CD1c-positive myeloid dendritic cell (primary cell): ENCODE measurements at regions not wholly inside any gene's neighbourhood (a gene's known extent, or its start where the extent isn't known, plus 50 kb on each side); places are given as distances from the start of the nearest gene placed in this dataset.
A peak's percentile ranks its signal among the peaks of the same experiment; 100 is the strongest.

ENCODE experiments used
- DNase-seq: peaks from one replicate; pipeline ENCODE4 v3.0.0-alpha.2; 2016; ENCODE audit errors: extremely low spot score

DNA sequence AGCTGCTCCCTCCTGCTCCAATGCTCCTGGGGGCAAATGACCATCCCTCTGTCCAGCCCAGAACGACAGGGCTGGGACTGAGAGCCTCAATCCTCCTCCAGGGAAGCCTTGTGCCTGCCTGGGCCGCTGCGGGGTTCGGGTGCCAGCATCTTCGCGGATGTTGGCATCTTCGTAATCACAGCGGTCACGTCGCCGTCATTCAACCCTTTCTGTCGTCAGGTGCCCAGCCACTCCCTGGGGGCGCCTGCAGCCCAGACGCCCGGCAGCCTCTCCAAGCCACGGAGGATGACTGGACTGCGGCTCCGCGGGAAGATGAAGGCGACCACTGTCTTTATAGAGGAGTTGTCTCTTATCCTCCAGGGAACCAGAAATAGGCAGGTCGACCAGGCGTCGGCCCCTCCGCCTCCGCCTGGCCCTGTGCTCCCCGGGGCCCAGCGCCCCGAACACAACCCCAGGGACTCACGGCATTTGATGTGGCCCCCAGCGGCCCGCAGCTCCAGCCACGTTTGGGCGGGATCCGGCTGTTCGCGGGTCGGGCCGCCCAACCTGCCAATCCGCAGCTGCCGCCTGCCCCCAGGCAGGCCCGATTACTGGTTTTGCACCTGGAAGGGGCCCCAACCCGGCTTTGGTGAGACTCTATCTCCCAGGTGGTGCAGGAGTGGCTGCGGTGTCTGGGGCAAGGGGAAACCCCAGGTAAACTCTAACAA, 113.9 kb downstream of the THNSL2 start:
- DNase-seq, result no peak

DNA sequence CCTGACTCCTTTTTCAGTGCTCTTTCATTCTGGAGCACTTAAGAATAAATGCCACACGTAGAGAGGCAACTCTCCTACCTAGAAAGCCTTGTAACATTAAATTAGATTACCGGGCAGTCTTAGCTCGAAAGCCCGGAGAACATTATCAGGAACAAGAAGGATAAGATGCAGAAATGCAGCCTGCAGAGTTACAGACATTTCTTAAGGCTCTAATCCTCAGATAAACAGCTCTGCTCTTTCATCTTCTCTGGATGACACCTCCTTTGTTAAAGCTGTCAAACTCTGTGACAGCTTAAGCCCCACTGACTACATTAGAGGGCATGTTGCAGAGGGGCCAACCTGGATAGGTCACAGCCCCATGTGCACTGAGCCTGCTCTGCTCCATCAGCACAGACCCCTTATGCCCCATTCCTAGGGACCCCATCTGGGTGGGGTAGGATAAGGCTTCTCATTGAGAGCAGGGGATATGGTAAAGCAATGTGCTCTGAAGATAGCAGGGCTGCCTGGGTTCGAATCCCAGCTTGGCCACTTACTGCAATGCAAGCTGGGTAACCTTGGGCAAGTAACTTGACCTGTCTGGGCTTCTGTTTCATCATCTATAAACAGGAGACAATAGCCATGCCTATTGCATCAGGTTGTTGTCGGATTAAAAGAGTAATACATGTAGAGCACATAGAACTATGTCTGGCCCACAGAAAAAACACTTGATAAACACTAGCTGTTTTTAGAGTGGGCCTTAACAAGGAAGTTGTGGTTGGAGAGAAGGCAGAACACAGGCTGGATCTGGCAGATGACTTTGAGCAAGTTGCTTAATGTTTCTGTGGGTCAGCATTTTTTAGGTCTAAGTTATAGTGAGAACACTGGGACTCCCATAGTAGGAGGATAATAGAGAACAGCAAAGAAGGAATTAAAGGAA, 111.4 kb downstream of the THNSL2 start:
- DNase-seq, result peak; percentile 75

DNA sequence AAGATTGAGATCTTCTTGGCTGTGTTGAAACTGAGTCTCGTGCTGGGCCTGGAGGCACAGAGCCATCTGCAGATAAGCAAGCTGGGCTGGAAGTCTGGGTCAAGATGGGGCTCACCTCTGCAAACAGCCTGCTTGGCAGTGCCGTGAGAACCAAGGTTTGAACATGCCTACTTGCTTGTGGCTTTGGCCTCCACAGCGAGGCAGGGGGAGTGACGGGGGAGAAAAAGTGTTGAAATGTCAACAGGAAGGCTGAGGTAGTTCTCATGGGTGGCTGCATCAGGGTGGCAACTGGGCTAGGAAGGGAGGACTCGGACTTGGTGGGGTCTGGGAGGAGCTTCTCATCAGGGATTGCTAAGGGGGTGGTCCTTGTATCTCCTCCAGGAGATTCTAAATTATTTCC, 99.7 kb downstream of the THNSL2 start:
- no peak for DNase-seq

DNA sequence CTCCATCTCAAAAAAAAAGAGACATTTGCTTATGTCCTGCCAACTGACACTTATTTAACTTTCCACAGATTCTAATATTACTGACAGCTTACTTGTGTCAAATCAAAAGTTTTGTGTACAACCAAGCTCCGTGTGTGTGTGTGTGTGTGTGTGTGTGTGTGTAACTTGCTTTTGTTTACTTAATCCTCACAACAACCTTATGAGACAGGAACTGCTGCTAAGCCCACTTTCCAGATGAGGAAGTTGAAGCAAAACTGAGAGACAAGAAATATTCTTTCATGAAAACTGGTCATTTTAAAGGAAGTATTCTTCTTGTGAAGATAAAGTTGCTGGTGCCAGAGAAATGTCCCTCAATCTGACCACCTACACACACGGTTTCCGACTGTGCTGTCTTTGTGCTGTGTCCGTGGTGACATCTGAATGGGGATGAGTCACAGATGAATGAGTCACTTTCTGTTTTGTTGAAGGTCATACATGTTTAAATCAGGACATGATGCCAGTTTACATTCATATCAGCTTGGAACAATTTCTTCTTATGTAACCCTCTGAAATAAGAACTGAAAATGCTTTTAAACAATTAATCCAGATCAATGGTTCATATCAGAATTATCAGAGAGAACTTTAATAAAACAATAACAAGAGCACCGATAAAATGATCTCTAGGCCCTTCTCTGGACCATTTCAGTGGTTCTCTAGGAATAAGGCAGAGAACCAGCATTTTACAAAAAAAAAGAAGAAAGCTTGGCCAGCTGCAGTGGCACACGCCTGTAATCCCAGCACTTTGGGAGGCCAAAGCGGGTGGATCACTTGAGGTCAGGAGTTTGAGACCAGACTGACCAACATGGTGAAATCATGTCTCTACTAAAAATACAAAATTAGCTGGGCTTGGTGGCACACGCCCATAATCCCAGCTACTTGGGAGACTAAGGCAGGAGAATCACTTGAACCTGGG, 95.5 kb downstream of the THNSL2 start:
- peak; percentile 93 for DNase-seq

DNA sequence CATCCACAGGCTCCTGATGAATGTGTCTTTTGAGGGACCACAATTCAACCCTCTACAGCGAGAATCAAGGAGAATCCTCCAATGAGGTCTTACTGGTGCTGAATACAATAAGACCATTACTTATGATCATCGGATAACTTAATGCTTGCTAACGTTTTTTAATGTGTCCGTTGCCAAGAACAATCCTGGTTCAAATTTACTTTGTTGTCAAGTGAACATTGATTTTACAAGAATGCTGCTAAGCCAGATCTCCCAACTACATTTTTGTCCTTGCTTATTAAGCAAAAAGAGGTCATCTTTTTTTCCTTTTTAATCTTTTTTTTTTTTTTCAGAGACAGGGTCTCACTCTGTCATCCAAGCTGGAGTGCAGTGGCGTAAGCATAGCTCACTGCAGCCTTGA, 93.7 kb downstream of the THNSL2 start:
- DNase-seq, result no peak

DNA sequence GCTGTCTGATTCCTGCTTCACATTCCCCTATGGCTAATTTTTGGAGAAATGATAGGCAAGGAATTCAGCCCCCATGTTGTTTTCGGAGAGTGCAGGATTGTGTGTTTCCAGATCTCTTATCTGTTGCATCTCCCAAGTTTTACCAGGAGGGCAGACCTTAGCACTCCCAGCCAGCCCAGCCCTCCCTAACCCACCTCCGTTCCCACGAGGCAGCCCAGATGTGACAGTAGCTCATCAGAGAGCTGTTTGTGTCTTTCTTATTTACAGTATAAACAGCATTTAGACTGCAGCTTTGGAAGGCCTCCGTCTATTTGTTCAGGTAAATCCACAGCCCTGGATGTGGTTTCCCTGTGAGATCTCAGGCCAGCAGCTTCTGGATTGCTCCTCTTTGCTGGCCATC, 91.6 kb downstream of the THNSL2 start:
- no peak for DNase-seq

DNA sequence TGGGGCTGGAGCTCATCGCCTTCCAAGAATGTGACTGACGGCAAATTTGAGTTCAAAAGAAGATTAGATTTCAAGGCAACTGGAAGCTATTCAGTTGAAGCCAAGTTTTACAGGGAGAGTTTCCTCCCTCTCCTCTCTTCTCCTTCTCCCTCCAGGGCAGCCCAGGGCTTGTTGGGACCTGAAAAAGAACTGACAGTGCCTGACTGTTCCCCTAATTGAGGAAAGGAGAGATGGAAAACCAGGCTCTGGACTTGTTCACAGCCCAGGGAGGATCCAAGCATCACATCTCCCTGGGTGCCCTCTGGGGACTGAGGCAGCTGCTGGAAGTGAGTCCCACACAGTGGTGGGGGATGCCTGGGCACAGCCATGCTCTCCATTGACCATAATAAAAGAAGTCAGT, 88.1 kb downstream of the THNSL2 start:
- no peak for DNase-seq

DNA sequence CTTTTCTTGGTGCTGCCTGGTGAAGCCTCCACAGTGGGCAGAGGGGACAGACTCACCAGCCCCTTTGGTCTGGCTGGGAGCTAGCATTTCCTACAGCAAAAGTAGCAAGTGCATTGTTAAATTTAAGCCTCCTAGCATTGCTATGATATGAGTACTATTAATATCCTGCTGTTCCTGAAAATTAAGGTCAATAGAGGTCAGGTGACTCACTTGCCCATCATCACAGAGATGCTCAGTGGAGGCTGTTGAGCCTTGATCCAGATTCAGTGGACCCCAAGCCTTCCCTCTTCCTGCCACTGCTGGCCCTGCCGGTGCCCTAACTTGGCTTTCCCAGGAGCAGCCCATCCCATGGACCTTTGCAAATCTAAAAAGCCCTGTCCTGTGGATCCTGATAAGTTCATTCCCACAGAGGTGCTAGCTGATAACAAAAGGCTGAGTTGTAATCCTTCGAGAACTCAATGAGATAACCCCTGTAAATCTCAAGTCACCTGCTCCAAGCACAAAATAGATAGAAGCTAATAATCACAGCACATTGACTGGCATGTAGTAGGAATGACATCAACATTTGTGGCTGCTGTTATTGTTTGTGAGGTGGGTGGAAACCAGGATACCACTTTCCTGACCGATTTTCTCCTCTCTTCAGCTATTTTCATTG, 84.4 kb downstream of the THNSL2 start:
- DNase-seq, result no peak

DNA sequence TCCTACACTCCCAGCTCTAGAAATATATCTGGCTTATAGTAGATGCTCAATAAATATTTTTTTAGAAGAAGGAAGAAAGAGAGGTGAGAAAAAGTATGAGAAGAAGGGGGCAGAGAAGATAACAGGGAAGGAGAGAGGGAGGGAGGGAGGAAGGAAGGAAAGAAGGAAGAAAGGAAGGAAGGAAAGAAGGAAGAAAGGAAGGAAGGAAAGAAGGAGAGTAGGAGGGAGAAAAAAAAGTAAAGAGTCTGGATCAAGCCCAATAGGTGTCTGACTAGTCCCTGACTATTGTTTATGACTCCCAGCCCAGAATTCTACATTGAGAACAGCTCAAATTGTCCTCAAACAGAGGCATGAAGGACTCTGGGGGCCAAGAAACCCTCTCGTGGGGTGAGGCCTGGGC, 83.9 kb downstream of the THNSL2 start:
- DNase-seq, result no peak

DNA sequence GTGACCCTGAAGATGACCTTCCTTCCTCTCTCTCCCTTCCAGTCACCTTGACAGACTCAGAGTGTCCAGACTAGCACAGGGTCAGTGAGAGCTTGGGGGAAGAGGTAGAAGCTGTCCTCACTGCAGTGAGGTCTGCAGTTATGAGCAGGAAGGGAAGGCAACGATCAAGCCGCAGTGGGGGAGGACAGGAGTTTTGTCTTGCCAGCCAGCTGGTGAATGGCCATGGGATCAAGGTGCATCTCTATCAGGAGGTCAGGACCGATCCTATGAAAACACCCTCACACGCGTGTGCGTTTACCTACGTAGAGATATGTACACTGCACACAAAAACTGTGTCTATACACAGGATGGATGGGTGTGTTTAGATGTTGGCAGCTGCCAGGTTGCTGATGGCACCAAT, 83.2 kb downstream of the THNSL2 start:
- no peak for DNase-seq

DNA sequence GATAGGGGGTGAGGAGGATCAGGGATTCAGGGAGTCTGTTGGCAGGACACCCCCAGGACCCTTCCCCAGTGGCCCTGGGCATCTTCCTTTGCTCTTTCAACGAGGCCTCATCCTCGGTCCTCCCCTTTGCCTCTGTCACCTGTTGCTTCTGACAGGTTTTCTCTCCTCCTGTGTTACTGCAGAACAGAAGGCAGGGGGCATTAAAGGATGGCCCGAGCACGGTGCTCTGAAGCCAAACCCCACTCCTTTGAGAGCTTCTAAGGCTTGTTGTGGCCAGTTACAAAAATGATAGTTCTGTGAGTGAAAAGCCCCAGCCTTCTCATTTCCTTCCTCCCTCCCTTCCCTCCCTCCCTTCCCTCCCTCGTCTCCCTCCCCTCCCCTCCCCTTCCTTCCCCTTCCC, 82.5 kb downstream of the THNSL2 start:
- no peak for DNase-seq

DNA sequence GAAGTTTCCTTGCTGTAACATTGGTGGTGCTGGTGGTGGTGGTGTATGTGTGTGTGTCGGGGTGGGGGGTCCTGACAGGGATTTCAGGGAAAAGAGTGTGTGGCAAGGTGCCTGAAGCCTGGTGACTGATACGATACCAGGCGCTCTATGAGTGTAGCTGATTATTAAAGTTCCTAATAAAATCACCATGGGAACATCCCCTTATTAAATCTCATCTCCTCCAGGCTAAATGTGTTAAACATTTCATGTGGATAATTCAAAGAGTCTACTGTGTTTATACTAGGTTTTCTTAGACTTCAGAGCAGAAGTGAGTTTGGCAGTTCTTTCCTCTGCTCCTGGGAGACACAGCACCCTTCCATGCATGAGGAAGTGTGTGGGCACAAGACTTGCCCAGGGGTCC, 82.0 kb downstream of the THNSL2 start:
- no peak for DNase-seq

DNA sequence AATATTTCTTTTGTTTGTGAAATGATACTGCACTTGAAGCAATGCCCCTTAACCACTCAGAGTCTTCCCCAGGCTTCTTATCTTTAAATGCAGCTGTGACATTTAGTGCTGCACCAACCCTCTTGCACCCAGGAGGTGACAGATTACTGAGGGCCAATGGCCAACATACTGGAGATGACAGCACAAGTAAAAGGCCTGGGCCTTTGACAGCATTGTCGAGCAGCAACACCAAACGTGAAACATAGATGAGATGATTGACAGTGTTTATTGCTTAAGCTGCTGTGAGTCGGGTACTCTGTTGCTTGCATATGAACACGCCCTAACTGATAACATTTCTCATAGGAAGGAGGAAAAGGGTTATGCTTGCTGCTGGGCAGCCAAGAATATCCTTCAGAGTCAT, 80.3 kb downstream of the THNSL2 start:
- no peak for DNase-seq

DNA sequence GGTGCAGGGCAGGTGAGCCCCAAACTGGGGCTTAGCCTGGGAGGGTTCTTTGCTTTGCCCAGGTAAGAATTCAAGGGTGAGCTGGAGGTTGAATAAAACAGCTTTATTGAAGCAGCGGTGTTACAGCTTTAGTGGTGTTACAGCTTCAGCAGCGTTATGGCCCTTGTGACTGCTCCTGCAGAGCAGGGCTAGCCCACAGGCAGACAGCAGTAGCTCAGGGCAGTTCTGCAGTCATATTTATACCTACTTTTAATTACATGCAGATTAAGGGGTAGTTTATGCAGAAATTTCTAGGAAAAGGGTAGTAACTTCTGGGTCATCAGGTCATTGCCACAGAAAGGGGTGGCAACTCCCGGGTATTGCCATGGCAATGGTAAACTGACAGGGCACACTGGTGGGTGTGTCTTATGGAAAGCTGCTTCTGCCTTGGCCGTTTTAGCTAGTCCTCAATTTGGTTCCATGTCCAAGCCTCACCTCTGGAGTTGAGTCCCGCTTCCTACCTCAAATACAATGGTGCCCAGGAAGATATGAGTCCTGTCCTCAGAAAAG, 78.2 kb downstream of the THNSL2 start:
- peak; percentile 44 for DNase-seq

DNA sequence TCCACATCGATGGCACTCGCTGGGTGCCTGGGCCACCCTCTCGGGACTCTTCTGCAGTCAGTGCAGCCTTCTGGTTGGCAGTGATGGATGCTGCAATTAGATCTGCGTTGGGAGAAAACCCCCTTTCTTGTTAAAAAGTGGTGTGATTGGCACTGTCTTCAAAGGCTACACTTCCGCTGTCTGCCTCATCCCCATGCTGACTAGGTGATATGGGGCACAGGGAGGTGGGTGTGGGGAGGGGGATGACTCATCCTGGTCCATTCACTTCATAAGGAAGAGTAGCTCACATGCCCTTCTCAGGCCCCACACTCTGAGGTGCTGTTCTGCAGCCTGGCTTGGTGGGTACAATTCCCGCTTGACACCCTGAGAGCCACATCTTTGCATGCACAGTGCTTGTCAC, 77.4 kb downstream of the THNSL2 start:
- DNase-seq, result no peak

DNA sequence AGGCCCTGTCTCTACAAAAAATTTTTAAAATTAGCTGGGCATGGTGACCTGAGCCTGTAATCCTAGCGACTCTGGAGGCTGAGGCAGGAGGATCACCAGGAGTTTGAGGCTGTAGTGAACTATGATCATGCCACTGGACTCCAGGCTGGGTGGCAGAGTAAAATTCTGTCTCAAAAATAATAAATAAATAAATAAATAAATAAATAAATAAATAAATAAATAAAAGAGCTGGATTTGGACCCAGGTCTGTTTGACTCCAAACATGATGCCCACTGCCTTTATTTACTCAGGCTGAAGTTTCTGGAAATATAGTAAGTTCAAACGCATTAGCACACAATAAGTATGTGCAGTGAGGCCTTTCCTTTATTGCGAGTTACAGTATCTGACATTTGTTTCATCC, 75.0 kb downstream of the THNSL2 start:
- no peak for DNase-seq

DNA sequence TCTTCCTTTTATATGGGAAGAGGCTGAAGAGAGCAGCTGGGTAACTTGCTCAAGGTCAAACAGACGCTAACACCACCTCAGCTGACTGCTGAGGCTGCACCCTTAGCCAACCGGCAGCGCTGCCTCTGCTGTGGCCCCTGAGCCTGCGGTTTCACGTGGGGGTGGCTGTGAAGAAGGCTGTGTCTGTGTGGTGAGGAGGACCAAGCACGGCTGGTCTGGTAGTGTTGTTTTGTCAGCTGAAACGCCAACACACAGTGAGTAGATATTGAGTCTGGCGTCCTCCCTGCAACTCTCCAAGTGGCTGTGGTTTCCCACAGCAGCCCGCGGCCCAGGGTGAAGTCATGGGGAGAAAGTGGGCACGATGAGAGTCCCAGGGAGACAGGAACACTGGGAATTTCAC, 69.6 kb downstream of the THNSL2 start:
- DNase-seq, result no peak

DNA sequence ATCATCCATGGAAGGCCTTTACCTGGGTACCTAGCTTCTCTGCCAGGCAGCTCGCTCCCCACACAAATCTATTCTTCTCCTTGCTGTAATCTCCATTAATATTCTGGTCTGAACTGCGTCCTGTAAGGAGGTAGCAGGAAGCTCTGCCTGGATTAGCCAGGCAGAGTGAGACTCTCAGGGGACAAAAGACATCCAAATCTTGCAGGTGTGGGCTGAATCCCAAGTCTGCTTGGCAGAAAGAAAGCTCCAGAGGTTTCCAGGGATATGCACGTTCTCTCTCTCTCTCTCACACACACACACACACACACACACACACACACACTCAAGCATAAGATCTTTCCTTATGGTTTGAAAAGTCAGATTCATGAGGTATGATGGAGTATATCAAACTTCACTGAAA, 66.5 kb downstream of the THNSL2 start:
- DNase-seq, result no peak
